ENCODE measurements at regions not wholly inside any gene's neighbourhood (a gene's known extent, or its start where the extent isn't known, plus 50 kb on each side); places are given as distances from the start of the nearest gene placed in this dataset.
"Not testable (repeated sequence)": the region's sequence is repeated elsewhere in the genome, so short reads cannot be mapped to it uniquely, and the experiment has no call there.

GRCh38 chr7:52565974-52566373 is 469.5 kb upstream of the POM121L12 start:
- DNase-seq: no peak

- no peak for DNase-seq
Observed at GRCh38 chr7:52555805-52556204, 479.6 kb upstream of the POM121L12 start.

GRCh38 chr7:52547308-52547910 is 488.0 kb upstream of the POM121L12 start:
- DNase-seq: no peak

GRCh38 chr7:52541198-52541765 is 494.2 kb upstream of the POM121L12 start:
- DNase-seq: not testable (repeated sequence)

GRCh38 chr7:52540041-52540440 is 495.4 kb upstream of the POM121L12 start:
- DNase-seq: no peak

GRCh38 chr7:52539414-52539813 is 496.0 kb upstream of the POM121L12 start:
- no peak for DNase-seq

- DNase-seq: no peak
Observed at GRCh38 chr7:52537051-52537450, 498.4 kb upstream of the POM121L12 start.

- DNase-seq: no peak
Observed at GRCh38 chr7:52525772-52526341, 509.6 kb upstream of the POM121L12 start.

- DNase-seq: no peak
Observed at GRCh38 chr7:52518869-52519268, 516.6 kb upstream of the POM121L12 start.

GRCh38 chr7:52512656-52513055 is 522.8 kb upstream of the POM121L12 start:
- DNase-seq: no peak

- no peak for DNase-seq
Observed at GRCh38 chr7:52507546-52508255, 527.7 kb upstream of the POM121L12 start.

GRCh38 chr7:52506325-52506724 is 529.1 kb upstream of the POM121L12 start:
- DNase-seq: no peak

GRCh38 chr7:52504561-52504960 is 530.9 kb upstream of the POM121L12 start:
- DNase-seq: no peak

- peak in 1 of 2 donors; percentile 4 for DNase-seq
Observed at GRCh38 chr7:52502281-52502680, 533.2 kb upstream of the POM121L12 start.

GRCh38 chr7:52501696-52502095 is 533.7 kb upstream of the POM121L12 start:
- DNase-seq: no peak

GRCh38 chr7:52500841-52501240 is 534.6 kb upstream of the POM121L12 start:
- DNase-seq: no peak

- DNase-seq: no peak
Observed at GRCh38 chr7:52498366-52498765, 537.1 kb upstream of the POM121L12 start.

- DNase-seq: no peak
Observed at GRCh38 chr7:52486267-52486666, 549.2 kb upstream of the POM121L12 start.

GRCh38 chr7:52482076-52482475 is 553.4 kb upstream of the POM121L12 start:
- no peak for DNase-seq

- DNase-seq: no peak
Observed at GRCh38 chr7:52481571-52481970, 553.9 kb upstream of the POM121L12 start.

- DNase-seq: no peak
Observed at GRCh38 chr7:52479990-52480389, 555.4 kb upstream of the POM121L12 start.

- no peak for DNase-seq
Observed at GRCh38 chr7:52475001-52475582, 560.3 kb upstream of the POM121L12 start.

- no peak for DNase-seq
Observed at GRCh38 chr7:52473756-52474155, 561.7 kb upstream of the POM121L12 start.

Measured in hippocampal formation (tissue), 2 donors.